ENCODE measurements at regions not wholly inside any gene's neighbourhood (a gene's known extent, or its start where the extent isn't known, plus 50 kb on each side); places are given as distances from the start of the nearest gene placed in this dataset.

DNA sequence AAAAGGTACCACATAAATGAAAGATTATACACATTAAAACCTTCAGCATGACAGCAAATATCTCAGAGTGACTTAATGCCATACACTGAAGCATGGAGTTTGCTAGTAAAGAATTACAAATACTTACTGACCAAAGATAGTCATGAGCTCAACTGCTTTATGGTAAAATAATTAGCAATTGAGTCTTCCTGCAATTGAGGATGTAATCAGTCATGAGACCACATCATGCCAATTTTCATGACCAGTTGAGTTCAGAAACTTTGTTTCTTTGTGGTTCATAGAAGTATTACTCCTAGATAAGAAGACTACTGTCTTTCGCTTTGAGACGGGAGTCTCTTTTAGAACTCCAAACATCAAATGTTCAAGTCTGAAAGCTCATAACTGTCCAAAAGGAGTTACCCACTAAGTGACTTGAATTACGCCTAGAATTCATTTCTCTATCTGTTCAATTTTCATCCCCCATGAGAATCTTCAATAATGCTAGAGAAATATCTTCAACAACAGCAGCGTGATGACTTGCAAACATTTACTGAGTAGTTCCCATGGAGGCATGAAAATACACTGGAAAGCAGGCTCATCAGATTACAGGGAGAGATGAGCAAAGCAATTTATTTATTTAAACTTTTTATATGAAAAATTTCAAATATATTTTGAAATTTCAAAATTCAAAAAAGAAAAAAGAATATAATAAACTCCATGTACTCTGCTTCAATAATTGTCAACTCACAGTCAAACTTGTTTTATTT is 120.0 kb downstream of the BTG1 start:
- TF ChIP-seq EZH2 (IDR thresholded peaks at IDR 0.05; ENCODE audit: low read depth) = no peak
- TF ChIP-seq, protein P1, sequence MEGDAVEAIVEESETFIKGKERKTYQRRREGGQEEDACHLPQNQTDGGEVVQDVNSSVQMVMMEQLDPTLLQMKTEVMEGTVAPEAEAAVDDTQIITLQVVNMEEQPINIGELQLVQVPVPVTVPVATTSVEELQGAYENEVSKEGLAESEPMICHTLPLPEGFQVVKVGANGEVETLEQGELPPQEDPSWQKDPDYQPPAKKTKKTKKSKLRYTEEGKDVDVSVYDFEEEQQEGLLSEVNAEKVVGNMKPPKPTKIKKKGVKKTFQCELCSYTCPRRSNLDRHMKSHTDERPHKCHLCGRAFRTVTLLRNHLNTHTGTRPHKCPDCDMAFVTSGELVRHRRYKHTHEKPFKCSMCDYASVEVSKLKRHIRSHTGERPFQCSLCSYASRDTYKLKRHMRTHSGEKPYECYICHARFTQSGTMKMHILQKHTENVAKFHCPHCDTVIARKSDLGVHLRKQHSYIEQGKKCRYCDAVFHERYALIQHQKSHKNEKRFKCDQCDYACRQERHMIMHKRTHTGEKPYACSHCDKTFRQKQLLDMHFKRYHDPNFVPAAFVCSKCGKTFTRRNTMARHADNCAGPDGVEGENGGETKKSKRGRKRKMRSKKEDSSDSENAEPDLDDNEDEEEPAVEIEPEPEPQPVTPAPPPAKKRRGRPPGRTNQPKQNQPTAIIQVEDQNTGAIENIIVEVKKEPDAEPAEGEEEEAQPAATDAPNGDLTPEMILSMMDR (conservative IDR thresholded peaks at IDR 0.05) = no peak
- POLR2A ChIA-PET (ENCODE audit: unreplicated experiment) = no interaction called here
- no peaks in the 10 kb centered on the region for H3K36me3 ChIP-seq (ENCODE audit: low read depth)

DNA sequence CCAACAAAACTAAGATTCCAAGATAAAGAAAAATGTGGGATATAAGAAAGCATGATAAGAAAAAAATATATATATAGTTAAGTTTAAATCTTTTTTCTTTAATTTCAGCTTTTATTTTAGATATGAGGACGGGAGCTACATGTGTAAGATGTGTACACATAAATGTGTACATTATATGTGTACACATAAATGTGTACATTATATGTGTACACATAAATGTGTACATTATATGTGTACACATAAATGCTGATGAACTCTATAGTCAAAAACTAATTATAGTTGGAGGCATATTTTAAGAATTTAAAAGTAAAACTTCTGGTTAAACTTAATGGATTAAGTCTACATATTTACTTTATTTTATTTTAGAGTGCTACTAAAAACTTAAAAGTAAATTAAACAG is 123.6 kb downstream of the BTG1 start:
- Histone ChIP-seq H4K20me1 (ENCODE audit: insufficient read depth) (no peaks in the 10 kb centered on the region), H3K9me2 (ENCODE audit: insufficient read depth) (no peaks in the 10 kb centered on the region; the same call in 1 of the 2 replicates), H3K27ac (no peak overlapping the region), H3K4me3 (no peak overlapping the region), H3K9me3 (ENCODE audit: insufficient read depth, low read depth) (no peaks in the 10 kb centered on the region), H3K4me2 (no peak overlapping the region), H2AFZ (no peak overlapping the region), H3K36me3 (ENCODE audit: low read depth) (no peaks in the 10 kb centered on the region), H3K79me2 (ENCODE audit: low read depth) (no peaks in the 10 kb centered on the region), H3F3A (ENCODE audit: insufficient read depth, low read depth) (no peaks in the 10 kb centered on the region), H3K4me1 (replicated peaks; ENCODE audit: insufficient read depth) (no peaks in the 10 kb centered on the region), H3K27me3 (ENCODE audit: insufficient read depth, low read depth) (no peaks in the 10 kb centered on the region)
- DNase-seq = no peak
- POLR2A ChIA-PET (ENCODE audit: unreplicated experiment) = no interaction called here
- BruUV-seq (replicated peaks) = no TSS peak
- intact Hi-C loops (cut with micrococcal nuclease; ENCODE audit: unreplicated experiment) = no loop called here
- CTCF ChIA-PET = no interaction called here
- no peak for TF ChIP-seq EZH2 (IDR thresholded peaks at IDR 0.05; ENCODE audit: low read depth)
- TF ChIP-seq, protein P1 (conservative IDR thresholded peaks at IDR 0.05) = no peak

More for the DNA sequence above, 120.0 kb downstream of the BTG1 start:
- H3K4me2 ChIP-seq = no peak overlapping the region
- H3K27ac ChIP-seq = no peak overlapping the region
- H3K9me3 ChIP-seq (ENCODE audit: insufficient read depth, low read depth) = no peaks in the 10 kb centered on the region
- H3K4me1 ChIP-seq (replicated peaks; ENCODE audit: insufficient read depth) = no peaks in the 10 kb centered on the region
- no peaks in the 10 kb centered on the region for H3K9me2 ChIP-seq (ENCODE audit: insufficient read depth)
- no peak overlapping the region for H3K4me3 ChIP-seq
- no peak for DNase-seq
- CTCF ChIA-PET = no interaction called here
- H3F3A ChIP-seq (ENCODE audit: insufficient read depth, low read depth) = no peaks in the 10 kb centered on the region
- H2AFZ ChIP-seq = no peak overlapping the region
- intact Hi-C loops (cut with micrococcal nuclease; ENCODE audit: unreplicated experiment) = no loop called here
- BruUV-seq (replicated peaks) = no TSS peak
- no peaks in the 10 kb centered on the region for H3K27me3 ChIP-seq (ENCODE audit: insufficient read depth, low read depth)
- H3K79me2 ChIP-seq (ENCODE audit: low read depth) = no peaks in the 10 kb centered on the region
- no peaks in the 10 kb centered on the region for H4K20me1 ChIP-seq (ENCODE audit: insufficient read depth)

DNA sequence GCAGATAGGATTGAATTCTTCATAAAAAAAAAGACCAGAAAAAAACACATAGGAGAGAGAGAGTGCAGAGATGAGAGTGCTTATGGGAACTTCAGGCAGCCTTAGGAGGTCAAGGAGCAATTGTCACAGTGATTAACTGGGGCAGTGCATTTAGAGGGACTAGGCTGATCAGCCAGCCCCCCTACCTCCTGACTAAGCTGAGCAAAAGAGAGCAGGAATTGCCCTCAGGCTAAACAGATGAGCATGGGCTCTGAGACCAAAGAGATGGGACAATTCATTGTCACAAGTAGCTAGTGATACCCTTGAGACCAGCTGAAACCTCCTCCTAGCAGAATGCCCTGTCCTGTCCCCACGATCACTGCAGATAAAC is 124.0 kb downstream of the BTG1 start:
- BruUV-seq (replicated peaks) = no TSS peak
- Histone ChIP-seq H3K9me2 (ENCODE audit: insufficient read depth) (no peaks in the 10 kb centered on the region; the same call in 1 of the 2 replicates), H3K36me3 (ENCODE audit: low read depth) (no peaks in the 10 kb centered on the region), H3K4me2 (no peak overlapping the region), H3F3A (ENCODE audit: insufficient read depth, low read depth) (no peaks in the 10 kb centered on the region), H3K27me3 (ENCODE audit: insufficient read depth, low read depth) (no peaks in the 10 kb centered on the region), H3K27ac (no peak overlapping the region), H3K79me2 (ENCODE audit: low read depth) (no peaks in the 10 kb centered on the region), H4K20me1 (ENCODE audit: insufficient read depth) (no peaks in the 10 kb centered on the region), H3K9me3 (ENCODE audit: insufficient read depth, low read depth) (no peaks in the 10 kb centered on the region), H2AFZ (no peak overlapping the region), H3K4me1 (replicated peaks; ENCODE audit: insufficient read depth) (no peaks in the 10 kb centered on the region), H3K4me3 (no peak overlapping the region)
- ChIA-PET CTCF (no interaction called here), POLR2A (ENCODE audit: unreplicated experiment) (no interaction called here)
- no peak for DNase-seq
- TF ChIP-seq, protein P1 (conservative IDR thresholded peaks at IDR 0.05) = no peak
- TF ChIP-seq EZH2 (IDR thresholded peaks at IDR 0.05; ENCODE audit: low read depth) = no peak
- intact Hi-C loops (cut with micrococcal nuclease; ENCODE audit: unreplicated experiment) = no loop called here

All from PC-9 (cell line).